ENCODE measurements at regions not wholly inside any gene's neighbourhood (a gene's known extent, or its start where the extent isn't known, plus 50 kb on each side); places are given as distances from the start of the nearest gene placed in this dataset.

DNA sequence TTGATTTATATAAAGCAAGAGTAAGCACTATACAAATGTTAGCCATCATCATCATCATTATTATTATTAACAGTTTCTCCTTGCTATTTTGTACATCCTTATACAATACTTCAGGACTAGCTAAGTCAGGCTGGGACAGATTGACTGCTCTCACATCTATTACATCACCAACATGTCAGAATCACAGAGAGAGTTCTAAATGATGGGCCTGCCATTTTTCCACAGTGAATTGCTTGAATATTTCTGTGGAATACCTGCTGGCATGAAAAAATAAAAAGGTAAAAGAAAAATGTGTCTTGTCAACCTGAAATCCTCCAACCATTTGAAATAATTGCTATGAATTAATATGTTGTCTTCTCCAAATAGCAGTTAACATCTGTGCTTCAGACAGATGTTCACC, 1311.3 kb downstream of the FAM181B start:
- DNase-seq (ENCODE audit: low read depth): no peak

DNA sequence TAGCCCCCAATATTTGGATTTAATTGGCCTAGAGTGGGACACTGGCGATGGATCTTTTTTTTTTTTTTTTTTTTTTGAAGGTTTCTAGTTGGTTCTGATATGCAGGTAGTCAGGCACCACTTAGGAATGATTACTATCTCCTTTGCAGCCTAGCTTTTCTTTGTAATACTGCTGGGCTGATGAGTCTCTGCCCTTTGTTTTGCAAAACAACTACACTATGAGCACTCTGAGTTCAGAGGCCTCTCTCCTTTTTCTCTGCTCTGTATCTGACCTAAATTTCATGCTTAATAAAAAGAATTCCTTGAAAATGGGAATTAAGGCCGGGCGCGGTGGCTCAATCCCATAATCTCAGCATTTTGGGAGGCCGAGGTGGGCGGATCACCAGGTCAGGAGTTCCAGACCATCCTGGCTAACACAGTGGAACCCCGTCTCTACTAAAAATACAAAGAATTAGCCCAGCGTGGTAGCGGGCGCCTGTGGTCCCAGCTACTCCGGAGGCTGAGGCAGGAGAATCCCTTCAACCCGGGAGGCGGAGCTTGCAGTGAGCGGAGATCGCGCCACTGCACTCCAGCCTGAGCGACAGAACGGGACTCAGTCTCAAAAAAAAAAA, 1312.3 kb downstream of the FAM181B start:
- no peak for DNase-seq (ENCODE audit: low read depth)

DNA sequence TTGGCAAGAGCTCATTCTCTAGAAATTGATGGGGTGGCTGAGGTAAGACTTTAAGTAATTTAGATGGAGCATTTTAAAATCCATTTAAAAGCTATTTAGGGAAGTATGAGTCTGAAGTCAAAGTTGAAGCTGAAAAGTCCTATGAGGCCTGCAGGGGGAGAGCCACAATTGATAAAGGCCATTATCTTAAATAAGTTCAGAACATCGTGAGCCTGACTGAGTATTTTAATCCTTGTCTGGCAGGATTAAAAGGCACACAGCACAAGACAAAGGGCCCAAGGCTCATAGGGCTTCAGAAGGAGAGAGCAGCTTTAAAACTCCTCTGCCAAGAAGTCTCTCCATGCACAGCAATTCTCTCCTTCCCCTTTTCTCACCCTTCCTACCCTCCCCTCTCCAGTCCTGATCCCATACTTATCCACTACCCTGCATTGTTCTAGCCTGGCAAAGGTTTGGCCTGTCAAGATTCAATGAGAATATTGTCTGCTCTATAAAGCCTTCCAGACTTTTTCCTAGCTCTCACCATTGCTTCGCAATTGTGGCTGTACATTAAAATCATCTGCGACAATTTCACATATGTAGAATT, 1312.9 kb downstream of the FAM181B start:
- DNase-seq (ENCODE audit: low read depth): no peak

DNA sequence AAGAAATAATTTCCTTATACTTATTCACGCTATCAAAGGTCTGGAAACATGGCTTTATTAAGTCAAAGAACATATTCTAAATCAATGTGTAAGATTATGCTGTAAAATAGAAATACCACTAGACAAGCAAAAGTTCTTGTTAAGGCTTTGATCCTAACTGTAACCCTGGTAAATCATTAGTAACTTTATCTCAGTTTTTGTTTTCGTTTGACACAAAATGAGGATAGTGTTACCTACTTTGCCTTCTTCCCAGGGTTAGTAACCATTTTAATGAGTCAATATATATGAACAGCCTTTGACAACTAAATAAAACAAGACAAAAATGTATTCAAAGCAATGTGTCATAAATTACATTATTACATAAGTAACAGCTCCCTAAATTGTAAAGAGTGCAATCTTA, 1336.3 kb downstream of the FAM181B start:
- no peak for DNase-seq (ENCODE audit: low read depth)

DNA sequence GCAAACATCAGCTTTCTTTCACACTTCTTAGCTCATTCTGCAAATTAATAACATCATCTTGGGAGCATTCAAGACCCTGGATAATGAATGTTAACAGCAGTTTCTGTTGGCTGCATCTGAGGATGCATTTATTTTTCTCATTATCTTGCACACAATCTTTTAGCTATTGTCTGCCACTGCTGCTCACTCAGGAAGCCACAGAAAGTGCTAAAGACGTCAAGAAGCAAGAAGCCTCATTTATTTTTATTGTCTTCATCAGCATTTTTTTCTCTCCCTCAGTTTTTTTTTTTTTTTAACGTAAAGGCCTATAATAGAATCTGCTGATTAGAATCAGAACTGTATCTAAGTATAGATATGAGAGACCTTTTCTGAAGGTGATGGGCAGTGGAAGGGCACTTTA, 1339.4 kb downstream of the FAM181B start:
- DNase-seq (ENCODE audit: low read depth): no peak

DNA sequence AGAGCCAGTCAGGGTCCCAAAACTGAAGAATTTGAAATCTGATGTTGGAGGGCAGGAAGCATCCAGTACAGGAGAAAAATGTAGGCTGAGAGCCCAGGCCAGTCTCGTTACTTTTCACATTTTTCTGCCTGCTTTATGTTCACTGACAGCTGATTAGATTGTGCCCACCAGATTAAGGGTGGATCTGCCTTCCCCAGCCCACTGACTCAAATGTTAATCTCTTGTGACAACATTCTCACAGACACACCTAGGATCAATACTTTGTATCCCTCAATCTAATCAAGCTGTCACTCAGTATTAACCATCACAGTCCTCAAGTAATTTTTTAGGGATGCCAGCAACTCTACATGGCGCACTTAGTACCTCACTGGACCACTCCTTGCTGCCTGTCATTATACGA, 1345.3 kb downstream of the FAM181B start:
- DNase-seq (ENCODE audit: low read depth): no peak

DNA sequence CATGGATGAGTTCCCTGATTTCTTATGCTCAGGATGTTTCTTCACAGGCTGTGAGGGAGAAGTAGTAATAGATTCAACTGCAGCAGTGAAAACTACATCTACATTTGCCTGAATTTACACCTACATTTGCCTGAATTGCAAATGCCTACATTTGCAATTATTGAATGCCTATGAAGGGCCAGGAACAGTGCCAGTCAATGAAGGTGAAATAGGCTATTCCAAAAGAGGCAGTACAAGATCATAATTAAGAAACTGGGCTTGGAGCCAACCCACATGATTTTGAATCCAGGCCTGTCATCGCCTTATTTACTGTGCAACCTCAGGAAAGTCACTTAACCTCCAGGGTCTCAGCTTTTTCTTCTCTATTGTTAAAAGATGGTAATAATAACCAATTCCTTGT, 1353.3 kb downstream of the FAM181B start:
- DNase-seq (ENCODE audit: low read depth): no peak

DNA sequence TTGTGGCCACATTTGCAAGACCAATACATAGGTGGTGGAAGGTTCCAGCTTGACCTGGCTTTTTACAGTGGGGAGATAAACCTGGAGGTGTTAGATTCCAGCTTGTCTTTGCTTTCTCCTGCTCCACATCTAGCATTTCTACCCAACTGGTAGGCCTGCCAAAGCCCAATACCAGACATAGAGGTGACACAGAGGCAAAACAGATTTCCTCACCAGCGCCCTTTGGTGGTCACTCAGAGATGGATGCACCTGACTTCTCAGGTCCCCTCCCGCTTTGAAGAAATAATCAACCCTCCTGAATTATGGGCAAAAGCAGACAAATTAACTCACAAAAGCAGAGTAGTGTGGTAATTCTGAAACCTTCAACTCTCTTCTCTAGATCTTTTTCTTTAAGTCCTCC, 1356.2 kb downstream of the FAM181B start:
- no peak for DNase-seq (ENCODE audit: low read depth)

DNA sequence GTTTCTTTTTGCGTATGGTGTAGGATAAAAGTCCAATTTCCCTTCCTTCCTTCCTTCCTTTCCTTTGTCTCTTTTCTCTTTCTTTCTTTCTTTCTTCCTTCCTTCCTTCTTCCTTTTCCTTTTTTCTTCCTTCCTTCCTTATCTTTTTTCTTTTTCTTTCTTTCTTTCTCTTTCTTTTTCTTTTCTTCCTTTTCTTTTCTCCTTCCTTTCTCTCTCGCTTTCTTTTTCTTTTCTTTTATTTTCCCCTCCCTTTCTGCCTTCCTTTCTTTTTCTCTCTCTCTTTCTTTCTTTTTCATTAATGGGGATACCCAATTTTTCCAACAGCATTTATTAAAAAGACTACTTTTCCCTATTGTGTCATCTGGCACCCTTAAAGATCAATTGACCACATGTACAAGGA, 1359.7 kb downstream of the FAM181B start:
- DNase-seq (ENCODE audit: low read depth): no peak

DNA sequence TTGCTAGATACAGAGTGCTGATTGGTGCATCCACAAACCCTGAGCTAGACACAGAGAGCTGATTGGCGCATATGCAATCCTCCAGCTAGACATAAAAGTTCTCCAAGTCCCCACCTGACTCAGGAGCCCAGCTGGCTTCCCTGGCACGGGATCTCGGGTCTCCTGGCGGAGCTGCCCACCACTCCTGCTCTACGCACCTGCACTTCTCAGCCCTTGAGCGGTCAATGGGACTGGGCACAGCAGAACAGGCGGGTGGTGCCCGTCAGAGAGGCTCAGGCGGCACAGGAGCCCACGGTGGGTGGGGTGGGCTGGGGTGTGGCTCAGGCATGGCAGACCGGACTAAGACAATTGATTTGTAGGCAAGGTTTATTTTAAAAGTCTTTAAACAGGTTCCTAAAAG, 1365.5 kb downstream of the FAM181B start:
- DNase-seq (ENCODE audit: low read depth): no peak

DNA sequence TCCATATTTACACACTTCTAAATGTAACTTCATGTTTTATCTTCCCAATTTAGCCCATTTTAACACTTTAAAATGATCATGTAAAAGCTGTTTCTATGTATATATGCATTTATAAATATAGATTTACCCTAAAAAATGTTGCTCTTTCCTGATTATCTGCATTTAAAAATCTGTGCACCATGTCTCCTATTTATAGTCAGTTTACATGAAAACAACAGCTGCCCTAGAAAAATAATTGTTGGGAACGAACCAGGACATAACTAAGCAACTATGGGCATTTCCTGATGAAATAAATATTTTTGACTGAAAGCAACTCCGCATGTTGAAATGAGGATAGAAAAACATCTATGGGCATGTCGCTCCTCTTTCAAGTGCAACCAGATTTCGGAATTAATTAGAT, 1368.2 kb downstream of the FAM181B start:
- DNase-seq (ENCODE audit: low read depth): no peak

DNA sequence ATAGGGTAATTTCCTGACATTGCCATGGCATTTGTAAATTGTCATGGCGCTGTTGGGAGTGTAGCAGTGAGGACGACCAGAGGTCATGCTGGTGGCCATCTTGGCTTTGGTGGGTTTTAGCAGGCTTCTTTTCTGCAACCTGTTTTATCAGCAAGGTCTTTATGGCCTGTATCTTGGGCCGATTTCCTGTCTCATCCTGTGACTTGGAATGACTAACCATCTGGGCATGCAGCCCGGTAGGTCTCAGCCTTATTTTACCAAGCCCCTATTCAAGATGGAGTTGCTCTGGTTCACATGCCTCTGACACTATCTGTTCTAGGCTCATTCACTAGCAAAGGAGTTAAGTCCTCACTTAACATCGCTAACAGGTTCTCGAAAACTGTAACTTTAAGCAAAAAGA, 1374.2 kb downstream of the FAM181B start:
- no peak for DNase-seq (ENCODE audit: low read depth)

DNA sequence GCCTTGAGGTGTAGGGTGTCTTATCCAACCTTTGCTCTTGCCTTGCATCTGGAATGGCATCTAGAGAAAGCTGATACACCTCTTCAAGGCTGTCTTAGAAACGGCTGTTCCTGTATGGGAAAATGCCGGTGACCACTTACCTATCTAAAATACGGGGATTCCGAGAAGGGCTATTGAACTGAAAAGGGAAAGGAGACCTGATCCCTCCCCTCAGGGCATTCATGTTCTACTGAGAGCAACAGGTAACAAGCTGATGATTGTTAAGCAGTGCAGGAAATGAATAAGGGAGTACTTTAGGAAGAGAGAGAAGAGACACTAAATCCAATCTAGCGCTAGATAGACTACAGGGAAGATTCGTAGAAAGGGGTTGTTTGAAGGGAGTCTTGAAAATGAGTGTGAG, 1388.1 kb downstream of the FAM181B start:
- DNase-seq (ENCODE audit: low read depth): no peak

DNA sequence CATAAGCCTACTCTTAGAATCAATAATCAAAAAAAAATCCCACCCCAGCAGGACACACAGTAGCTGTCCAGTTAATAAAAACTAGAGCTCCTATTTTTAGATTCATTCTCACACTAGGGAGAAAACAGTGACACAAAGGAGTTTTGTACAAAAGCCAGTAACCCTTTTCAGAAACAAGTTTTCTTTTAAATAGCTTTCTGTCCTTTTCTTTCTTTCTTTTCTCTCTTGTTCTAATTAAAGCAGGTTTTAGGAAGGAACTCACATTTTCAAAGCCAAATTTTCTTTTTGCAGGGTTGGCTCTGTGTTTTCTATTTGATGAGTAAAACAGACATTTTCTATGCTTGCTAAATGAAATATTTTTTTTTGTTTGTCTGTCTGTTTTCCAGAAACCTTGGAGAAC, 1390.7 kb downstream of the FAM181B start:
- DNase-seq (ENCODE audit: low read depth): no peak

DNA sequence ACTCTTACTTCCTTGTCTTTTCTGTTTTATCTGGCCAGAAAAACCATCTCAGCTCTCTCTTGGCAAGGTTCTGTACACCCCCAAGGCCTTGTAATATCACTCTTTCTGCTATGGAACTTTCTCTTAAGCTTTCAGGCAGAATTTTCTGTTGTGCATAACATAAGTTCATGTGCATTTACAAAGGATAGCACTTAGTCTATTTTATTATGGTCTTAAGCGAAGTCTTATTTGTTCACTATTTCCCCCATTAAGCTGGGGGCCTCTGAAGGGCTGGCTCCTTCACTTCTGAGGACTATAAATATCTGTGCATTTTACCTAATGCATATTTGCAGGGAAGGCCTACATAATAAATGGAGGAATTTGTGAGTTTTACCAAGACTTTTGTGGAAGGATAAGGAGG, 1393.4 kb downstream of the FAM181B start:
- no peak for DNase-seq (ENCODE audit: low read depth)

DNA sequence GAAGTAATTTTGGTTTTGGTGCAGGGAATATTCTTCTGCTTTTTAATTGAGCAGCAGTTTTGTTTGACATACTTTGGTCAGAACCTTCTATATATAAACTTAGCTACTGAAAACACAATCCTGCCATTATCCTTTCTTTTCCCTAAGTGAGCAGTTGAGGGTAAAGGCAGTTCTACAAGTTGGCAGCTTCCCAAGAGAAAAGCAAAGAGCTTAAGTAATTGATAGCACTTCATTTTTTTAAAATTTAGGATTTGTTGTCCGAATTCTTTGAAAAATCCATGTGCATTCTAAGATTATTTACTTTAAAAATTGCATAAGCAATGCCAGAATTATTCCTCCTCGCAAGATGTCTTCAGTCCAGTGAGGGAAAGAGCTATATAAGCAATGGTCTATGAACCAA, 1394.1 kb downstream of the FAM181B start:
- DNase-seq (ENCODE audit: low read depth): no peak

DNA sequence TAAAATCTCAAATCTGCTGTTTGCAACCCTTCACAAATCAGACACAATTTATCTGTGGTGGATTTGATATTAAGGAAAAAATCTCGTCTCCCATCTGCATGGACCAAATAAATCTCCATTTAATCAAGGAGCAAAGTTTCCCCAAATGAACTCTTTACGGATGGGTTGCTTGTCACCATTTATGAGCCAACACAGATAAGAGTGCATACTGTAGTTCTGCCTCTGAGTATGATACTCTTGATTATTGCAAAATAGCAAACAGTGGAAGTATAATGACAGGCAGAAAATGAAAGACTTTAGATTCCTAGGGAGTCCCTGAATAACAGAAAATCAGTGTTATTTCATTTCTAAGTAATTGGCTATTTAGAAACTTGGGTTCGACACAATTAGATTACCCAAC, 1395.9 kb downstream of the FAM181B start:
- DNase-seq (ENCODE audit: low read depth): no peak

DNA sequence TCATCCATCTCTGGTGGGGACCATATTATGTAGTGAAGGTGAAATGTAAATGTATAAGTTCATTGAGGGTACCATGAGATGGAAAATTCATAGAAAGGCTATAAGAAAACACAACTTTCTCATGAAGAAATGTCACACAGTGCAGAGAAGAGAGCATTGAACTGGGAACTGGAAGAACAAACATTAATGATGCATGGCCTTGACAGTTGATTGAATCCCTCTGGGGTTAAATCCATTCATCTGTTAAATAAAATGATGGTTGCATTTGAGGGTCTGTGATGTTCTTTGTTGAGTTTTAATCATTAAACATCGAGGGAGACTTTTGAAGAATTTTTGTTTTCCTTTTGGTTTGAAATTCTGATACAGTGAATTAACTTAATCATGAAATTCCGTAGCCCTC, 1401.4 kb downstream of the FAM181B start:
- DNase-seq (ENCODE audit: low read depth): no peak

DNA sequence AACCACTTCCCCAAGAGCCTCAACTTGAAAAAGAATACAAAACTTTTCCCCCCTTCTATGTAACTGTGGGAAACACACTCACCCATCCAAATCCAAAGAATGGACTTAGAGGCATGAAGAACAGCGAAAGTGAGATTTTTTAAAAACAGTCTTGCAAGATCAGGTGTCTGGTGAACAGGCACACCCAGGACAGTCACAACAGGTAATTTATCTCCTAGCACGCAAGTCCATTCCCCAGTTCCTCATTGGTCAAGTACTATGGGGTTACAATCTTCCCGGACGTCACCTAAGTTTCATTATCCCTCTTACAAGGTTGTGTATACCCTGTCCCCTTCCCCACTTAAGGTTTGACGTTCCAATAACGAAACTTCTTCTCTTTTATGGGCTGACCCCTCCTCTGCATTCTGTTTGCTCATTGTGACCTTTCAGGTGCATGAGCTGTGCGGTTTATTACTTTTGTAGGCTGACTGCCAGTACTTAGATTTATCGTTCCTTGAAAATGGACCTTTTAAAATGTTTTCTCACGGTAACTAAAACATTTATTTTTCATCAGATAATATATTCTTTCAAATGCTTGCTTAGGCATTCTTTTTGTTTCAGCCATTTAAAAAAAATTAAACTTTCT, 1401.9 kb downstream of the FAM181B start:
- no peak for DNase-seq (ENCODE audit: low read depth)

DNA sequence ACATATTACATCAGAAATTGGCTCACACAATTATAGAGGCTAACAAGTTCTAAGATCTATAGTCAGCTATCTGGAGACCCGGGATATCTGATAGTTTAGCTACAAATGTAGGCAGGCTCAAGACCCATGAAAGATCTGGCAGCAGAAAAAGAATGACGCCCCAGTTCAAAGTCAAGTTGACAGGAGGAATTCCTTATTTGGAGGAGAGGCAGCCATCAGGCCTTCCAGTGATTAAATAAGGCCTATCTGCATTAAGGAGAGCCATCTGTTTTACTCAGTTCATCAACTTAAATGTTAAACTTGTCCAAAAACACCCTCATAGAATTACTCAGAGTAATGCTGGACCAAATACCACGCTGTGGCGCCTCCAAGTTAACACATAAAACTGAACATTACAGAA, 1402.6 kb downstream of the FAM181B start:
- no peak for DNase-seq (ENCODE audit: low read depth)

DNA sequence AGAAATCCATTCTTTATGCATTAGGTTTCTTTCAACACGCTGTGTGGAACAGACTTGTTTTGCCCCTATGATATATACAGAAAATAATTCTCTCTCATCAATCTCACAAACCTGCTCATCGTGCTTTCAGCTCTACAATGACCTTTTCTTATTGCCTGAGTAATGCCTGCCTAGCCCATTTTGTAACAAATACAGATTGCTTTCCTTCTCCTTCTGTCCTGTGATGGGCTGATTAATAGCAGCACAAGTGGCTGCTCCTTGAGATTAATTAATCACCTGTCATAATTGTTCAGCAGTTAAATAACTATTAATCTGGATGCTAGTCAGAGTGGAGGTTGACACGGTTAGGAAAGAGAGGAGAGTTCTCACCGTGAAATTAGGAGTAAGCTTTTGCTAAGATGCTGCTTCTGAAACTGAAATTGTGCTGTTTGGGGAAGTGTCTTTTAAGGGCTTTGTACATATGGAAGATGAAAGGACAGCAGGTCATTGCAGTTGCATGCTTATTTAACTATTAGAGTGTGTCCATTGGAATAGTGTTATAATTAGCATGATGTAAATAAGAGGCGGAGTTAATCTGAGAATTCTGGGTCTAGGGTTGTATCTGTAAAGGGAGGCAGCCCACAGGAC, 1430.5 kb downstream of the FAM181B start:
- DNase-seq (ENCODE audit: low read depth): no peak

DNA sequence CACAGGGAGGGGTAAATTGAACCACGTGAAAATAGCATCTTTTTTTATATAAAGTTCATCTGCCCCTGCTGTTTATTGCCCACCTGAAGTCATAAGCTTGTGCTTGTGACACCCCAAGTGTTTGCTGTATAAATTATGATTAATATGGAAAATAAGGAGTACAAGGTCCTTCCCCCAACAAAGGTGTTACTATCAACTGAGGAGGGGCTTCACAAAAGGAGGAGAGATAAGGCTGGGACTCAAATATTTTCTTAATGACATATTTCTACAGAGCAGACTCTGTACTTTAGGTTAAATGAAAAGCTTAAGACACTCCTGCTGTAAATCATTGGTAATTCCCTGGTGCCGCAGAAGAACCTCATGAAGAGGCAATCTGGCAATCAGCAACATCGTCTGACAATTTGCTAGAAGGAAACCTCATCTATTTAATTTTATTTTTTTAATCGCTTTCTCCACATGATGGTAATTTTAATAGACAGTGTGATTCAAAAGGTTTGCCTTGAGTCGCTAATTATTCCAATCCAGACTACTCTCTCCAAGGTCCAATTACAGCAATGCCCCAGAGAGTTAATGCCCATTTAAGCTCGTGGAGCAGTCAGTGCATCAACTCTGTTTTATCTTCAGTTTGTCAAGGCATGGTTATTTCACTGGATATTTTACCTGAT, 1432.4 kb downstream of the FAM181B start:
- DNase-seq (ENCODE audit: low read depth): no peak

DNA sequence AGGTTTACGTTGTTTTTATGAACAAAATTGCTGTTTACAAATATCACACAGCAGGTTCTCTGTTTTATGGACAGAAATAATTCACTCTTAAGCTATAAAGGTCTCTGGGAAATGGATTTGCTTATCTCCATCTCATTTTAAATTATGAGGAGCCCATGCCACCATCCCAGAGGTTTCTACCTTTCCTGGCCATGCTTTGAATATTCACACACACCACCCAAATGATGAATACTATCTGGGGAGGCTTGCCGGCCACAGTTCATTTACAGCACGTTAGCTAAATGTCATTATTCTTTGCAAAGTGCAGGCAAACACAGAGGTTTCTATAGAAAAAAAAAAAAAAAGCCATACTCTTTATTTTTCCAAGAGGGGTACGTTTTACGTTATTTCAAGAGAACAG, 1446.7 kb downstream of the FAM181B start:
- no peak for DNase-seq (ENCODE audit: low read depth)
